Body of pancreas (tissue), 4 donors: ENCODE measurements at regions not wholly inside any gene's neighbourhood (a gene's known extent, or its start where the extent isn't known, plus 50 kb on each side); places are given as distances from the start of the nearest gene placed in this dataset.

Experiments
- ATAC-seq: fragments of 150-250 bp; one replicate; pipeline ENCODE4 v1.9.1; 2016
- DNase-seq, 4 donors: peaks; one replicate each; pipeline ENCODE4 v3.0.0-alpha.2; 2019
- H3K27ac ChIP-seq, 4 donors: fragments of 200-600 bp; sonication (generic); 1 replicate in 3 of 4; 2 replicates in 1 of 4; pipeline versions ENCODE4 v1.5.1 to v1.6.1; 2016 to 2019; ENCODE audit warnings: mild to moderate bottlenecking in 1 of 4, mixed read lengths in 1 of 4, moderate library complexity in 1 of 4
- H3K27me3 ChIP-seq, 2 donors: fragments of 200-600 bp; sonication (generic); one replicate each; pipeline ENCODE4 v1.6.0; 2016; ENCODE audit warnings: mild to moderate bottlenecking in 1 of 2
- H3K36me3 ChIP-seq, 2 donors: fragments of 200-600 bp; sonication (generic); replicated peaks in 1 of 2; 2 replicates each; pipeline ENCODE4 v1.5.1; 2016; ENCODE audit warnings: low read depth in 2 of 2; ENCODE audit not compliant: insufficient read depth in 1 of 2
- H3K4me1 ChIP-seq: fragments of 200-600 bp; sonication (generic); one replicate; pipeline ENCODE4 v1.6.0; 2016
- H3K4me3 ChIP-seq, 2 donors: fragments of 200-600 bp; sonication (generic); 1 replicate in 1 of 2; 2 replicates in 1 of 2; pipeline ENCODE4 v1.5.1; 2016 to 2019
- H3K9me3 ChIP-seq, 3 donors: fragments of 200-600 bp; sonication (generic); 1 replicate in 2 of 3; 2 replicates in 1 of 3; pipeline ENCODE4 v1.5.1; 2016
- POLR2A ChIP-seq, 3 donors: fragments of 450-650 bp; IDR thresholded peaks; one replicate each; pipeline ENCODE4 v1.6.1; 2016; ENCODE audit warnings: antibody characterized with exemption in 3 of 3, mild to moderate bottlenecking in 2 of 3
- WGBS, 2 donors: methylation state at CpG; one replicate each; pipeline ENCODE4 v1.1.5; 2017; 5-methylcytosine and 5-hydroxymethylcytosine counted together
- intact Hi-C: fragments of 100-400 bp; cut with DNase I; formaldehyde crosslinking; loops from one replicate; pipeline ENCODE4 v1.15.1; 2023
- TF ChIP-seq, protein P1 (sequence below), 7 experiments: fragments of 450-650 bp in 4 of 7; fragments of 200-600 bp in 3 of 7; sonication (generic) in 3 of 7; IDR thresholded peaks; one replicate each; pipeline ENCODE4 v1.5.1; 2016 to 2019; ENCODE audit warnings: antibody characterized with exemption in 7 of 7

DNA sequence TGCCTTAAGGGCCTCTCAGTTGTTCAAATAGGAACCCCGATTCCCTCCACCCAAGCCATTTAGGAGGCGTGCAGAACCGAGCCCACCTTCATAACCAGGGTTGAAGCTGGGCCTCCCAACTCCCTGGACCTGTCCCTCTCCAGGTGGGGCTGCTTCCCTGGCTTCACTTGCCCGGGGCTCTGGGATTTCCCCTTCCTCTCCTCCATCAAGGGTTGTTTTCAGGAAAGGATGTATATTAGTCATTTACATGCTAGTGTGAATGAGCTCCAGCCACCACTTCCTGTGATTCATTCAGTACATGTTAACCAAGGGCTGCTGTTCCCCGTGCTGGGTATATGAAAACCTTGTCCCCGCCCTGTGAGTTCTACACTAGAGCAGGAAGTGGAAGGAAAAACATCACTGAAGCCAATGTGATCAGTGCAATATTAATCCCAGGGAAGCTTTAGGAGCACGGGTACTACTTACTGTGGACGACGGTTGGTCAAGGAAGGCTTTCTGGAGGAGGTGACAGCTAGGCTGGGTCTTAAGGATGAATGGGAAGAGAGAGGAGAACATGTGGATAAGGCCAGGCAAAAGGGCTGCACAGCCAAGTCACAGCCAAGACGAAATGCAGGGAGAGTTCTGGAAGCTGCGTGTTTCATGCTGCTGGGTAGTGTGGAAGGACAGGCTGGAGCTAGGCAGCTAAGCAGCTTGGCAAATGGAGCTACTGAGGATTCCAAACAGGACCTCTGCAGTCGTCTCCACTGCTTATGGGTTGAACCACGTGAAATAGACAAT is 150.1 kb upstream of the SHH start:
- Histone ChIP-seq H3K4me3 (no peak overlapping the region), H3K4me1 (no peaks in the 10 kb centered on the region), H3K36me3 (no peaks in the 10 kb centered on the region), H3K9me3 (no peaks in the 10 kb centered on the region), H3K27ac (no peak overlapping the region), H3K27me3 (no peaks in the 10 kb centered on the region)
- TF ChIP-seq, protein P1, sequence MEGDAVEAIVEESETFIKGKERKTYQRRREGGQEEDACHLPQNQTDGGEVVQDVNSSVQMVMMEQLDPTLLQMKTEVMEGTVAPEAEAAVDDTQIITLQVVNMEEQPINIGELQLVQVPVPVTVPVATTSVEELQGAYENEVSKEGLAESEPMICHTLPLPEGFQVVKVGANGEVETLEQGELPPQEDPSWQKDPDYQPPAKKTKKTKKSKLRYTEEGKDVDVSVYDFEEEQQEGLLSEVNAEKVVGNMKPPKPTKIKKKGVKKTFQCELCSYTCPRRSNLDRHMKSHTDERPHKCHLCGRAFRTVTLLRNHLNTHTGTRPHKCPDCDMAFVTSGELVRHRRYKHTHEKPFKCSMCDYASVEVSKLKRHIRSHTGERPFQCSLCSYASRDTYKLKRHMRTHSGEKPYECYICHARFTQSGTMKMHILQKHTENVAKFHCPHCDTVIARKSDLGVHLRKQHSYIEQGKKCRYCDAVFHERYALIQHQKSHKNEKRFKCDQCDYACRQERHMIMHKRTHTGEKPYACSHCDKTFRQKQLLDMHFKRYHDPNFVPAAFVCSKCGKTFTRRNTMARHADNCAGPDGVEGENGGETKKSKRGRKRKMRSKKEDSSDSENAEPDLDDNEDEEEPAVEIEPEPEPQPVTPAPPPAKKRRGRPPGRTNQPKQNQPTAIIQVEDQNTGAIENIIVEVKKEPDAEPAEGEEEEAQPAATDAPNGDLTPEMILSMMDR (IDR thresholded peaks at IDR 0.05), result no peak
- TF ChIP-seq POLR2A (IDR thresholded peaks at IDR 0.05), result no peak
- ATAC-seq (peak; percentile 18), DNase-seq (no peak)
- intact Hi-C loops, result no loop called here
- 67 to 68% methylated on average over 13 of the region's 13 CpGs for WGBS, 2 donors

DNA sequence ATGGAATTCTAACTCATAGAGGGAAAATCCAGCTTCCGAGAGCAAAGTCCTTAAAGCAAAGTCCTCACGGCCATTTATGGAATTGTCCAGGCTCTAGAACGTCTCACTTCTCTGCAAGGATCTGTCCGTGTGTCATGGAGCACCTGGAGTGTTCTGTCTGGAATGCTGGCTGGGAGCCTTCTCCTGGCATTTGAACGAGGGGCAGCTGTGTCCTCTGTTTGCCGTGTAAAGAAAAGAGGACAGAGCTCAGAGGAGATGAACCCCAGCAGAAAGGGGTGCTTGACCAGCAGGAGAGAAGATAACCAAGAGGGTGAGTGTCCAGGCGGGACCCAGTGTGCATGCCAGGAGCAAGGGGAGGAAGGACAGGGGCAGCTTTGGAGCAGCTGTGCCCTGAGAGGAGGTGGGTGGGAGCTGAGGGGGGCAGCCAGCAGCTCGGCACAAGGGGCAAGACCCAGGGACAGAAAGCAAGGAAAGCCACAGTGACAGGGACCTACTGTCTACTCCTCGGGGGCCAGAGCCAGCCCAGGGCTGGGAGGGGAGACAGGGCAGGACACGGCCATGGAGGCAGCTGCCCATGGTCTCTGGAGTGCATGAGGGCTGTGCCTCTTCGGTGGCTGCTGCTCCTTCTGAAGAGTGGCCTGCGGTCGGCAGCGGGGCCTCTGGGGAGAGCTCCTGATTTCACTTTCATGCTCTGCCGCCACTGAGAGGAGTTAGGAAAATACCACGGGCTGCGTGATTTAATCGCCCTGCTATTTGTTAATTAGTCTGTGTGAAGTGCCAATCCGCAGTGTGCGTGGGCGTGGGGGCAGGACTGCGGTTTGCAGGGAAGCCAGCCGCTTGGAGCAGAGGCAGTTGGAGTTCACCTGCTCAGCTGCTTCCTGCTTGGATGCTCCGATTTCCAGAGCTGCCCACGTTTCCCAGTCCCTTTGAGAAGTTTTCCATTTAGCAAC is 149.3 kb upstream of the SHH start:
- no peaks in the 10 kb centered on the region for H3K27me3 ChIP-seq
- H3K9me3 ChIP-seq, result no peaks in the 10 kb centered on the region
- no peaks in the 10 kb centered on the region for H3K36me3 ChIP-seq
- TF ChIP-seq, protein P1 (IDR thresholded peaks at IDR 0.05), result no peak
- TF ChIP-seq POLR2A (IDR thresholded peaks at IDR 0.05), result no peak
- H3K4me3 ChIP-seq, result no peak overlapping the region
- ATAC-seq (peak; percentile 64), DNase-seq (peak in 3 of 4 donors; percentile 23 to 31 (median 31))
- intact Hi-C loops, result no loop called here
- no peak overlapping the region for H3K27ac ChIP-seq
- no peaks in the 10 kb centered on the region for H3K4me1 ChIP-seq
- WGBS, 2 donors, result 34 to 38% methylated on average over 14 to 25 of the region's 25 CpGs

DNA sequence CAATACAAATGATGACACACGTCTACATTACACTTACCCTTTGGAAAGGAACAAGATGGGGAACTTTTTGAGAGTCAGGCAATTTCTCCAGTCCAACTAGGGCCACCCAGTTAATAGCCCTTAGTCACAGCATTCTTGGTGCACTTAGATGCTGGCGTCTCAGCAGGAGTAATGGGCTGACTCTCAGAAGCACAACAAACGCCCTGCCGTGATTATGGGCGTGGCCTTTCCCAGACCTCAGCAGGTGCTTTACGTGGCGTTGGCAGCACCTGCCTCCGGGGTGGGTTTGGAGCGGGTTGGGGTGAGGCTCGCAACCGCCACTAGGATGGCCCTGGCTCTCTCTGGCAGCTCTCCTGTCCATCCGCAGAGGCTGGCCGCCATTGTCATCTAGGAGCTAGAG is 147.6 kb upstream of the SHH start:
- ATAC-seq (no peak), DNase-seq (no peak)
- Histone ChIP-seq H3K36me3 (no peaks in the 10 kb centered on the region), H3K27ac (no peak overlapping the region), H3K4me1 (no peaks in the 10 kb centered on the region), H3K4me3 (no peak overlapping the region), H3K9me3 (no peaks in the 10 kb centered on the region), H3K27me3 (no peaks in the 10 kb centered on the region)
- 66 to 94% methylated on average over 8 to 13 of the region's 13 CpGs for WGBS, 2 donors
- intact Hi-C loops, result no loop called here
- TF ChIP-seq POLR2A (IDR thresholded peaks at IDR 0.05), result no peak
- TF ChIP-seq, protein P1 (IDR thresholded peaks at IDR 0.05), result no peak

DNA sequence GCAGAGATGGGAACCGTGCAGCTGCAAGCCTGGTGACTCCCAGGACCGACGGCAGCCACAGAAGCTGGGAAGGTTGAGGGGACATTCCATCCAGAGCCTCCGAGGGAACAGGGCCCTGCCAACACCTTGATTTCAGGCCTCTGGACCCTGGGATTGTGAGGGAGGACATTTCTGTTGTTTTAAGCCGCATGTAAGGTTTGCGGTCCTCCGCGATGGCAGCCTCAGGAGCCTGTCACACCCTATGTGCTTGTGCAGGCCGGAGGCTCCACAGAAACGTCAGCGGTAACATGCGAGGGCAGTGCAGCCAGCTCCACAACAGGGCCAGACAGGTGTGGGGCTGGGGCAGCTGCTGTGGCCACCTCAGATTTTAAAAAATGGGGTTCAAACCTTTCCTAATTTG is 144.7 kb upstream of the SHH start:
- ATAC-seq, result no peak
- intact Hi-C loops, result no loop called here
- no peak for DNase-seq
- H3K4me3 ChIP-seq, result no peak overlapping the region
- H3K27ac ChIP-seq, result no peak overlapping the region
- H3K27me3 ChIP-seq, result no peaks in the 10 kb centered on the region
- peaks cover 11% of the 10 kb centered on the region for H3K4me1 ChIP-seq
- no peaks in the 10 kb centered on the region for H3K9me3 ChIP-seq
- TF ChIP-seq, protein P1 (IDR thresholded peaks at IDR 0.05), result no peak
- no peak for TF ChIP-seq POLR2A (IDR thresholded peaks at IDR 0.05)
- 80 to 83% methylated on average over 12 of the region's 12 CpGs for WGBS, 2 donors
- no peaks in the 10 kb centered on the region for H3K36me3 ChIP-seq
